DLD1 (cell line): ENCODE measurements at regions not wholly inside any gene's neighbourhood (a gene's known extent, or its start where the extent isn't known, plus 50 kb on each side); places are given as distances from the start of the nearest gene placed in this dataset.

Source experiments
- in situ Hi-C: cut with HindIII; loops from 2 replicates; pipeline ENCODE4 v1.10.0; 2017; ENCODE audit warnings: low sequenced_read_pairs

- in situ Hi-C loops, result no loop called here
Measured at GRCh38 chr13:74221752-74222151, 87.5 kb upstream of the KLF12 start.

GRCh38 chr13:74219566-74219965 lies 85.4 kb upstream of the KLF12 start:
- in situ Hi-C loops, result no loop called here

GRCh38 chr13:74218291-74218690 lies 84.1 kb upstream of the KLF12 start:
- in situ Hi-C loops, result no loop called here

- in situ Hi-C loops, result no loop called here
Measured at GRCh38 chr13:74217811-74218210, 83.6 kb upstream of the KLF12 start.

GRCh38 chr13:74215420-74215819 lies 81.2 kb upstream of the KLF12 start:
- in situ Hi-C loops, result no loop called here

- in situ Hi-C loops, result no loop called here
Measured at GRCh38 chr13:74214321-74214720, 80.1 kb upstream of the KLF12 start.

- in situ Hi-C loops, result no loop called here
Measured at GRCh38 chr13:74210693-74211393, 76.6 kb upstream of the KLF12 start.

GRCh38 chr13:74206855-74207254 lies 72.7 kb upstream of the KLF12 start:
- in situ Hi-C loops, result no loop called here

GRCh38 chr13:74206061-74206561 lies 71.9 kb upstream of the KLF12 start:
- in situ Hi-C loops, result no loop called here

GRCh38 chr13:74205313-74205690 lies 71.1 kb upstream of the KLF12 start:
- in situ Hi-C loops, result no loop called here

- in situ Hi-C loops, result no loop called here
Measured at GRCh38 chr13:74204602-74205312, 70.6 kb upstream of the KLF12 start.

- in situ Hi-C loops, result no loop called here
Measured at GRCh38 chr13:74203576-74203975, 69.4 kb upstream of the KLF12 start.

GRCh38 chr13:74202129-74202813 lies 68.1 kb upstream of the KLF12 start:
- in situ Hi-C loops, result no loop called here

- in situ Hi-C loops, result no loop called here
Measured at GRCh38 chr13:74201530-74201929, 67.3 kb upstream of the KLF12 start.

GRCh38 chr13:74200081-74200480 lies 65.9 kb upstream of the KLF12 start:
- in situ Hi-C loops, result no loop called here

GRCh38 chr13:74197677-74198429 lies 63.6 kb upstream of the KLF12 start:
- in situ Hi-C loops, result no loop called here

GRCh38 chr13:74194846-74195245 lies 60.6 kb upstream of the KLF12 start:
- in situ Hi-C loops, result no loop called here

GRCh38 chr13:74193391-74193790 lies 59.2 kb upstream of the KLF12 start:
- in situ Hi-C loops, result no loop called here

GRCh38 chr13:74191410-74191809 lies 57.2 kb upstream of the KLF12 start:
- in situ Hi-C loops, result no loop called here

GRCh38 chr13:74190999-74191398 lies 56.8 kb upstream of the KLF12 start:
- in situ Hi-C loops, result no loop called here

- in situ Hi-C loops, result no loop called here
Measured at GRCh38 chr13:74187564-74187963, 53.4 kb upstream of the KLF12 start.
